ENCODE measurements at regions not wholly inside any gene's neighbourhood (a gene's known extent, or its start where the extent isn't known, plus 50 kb on each side); places are given as distances from the start of the nearest gene placed in this dataset.

GRCh38 chr16:35631261-35631945 is 2172.0 kb downstream of the TP53TG3F start:
- TF ChIP-seq, protein P1, sequence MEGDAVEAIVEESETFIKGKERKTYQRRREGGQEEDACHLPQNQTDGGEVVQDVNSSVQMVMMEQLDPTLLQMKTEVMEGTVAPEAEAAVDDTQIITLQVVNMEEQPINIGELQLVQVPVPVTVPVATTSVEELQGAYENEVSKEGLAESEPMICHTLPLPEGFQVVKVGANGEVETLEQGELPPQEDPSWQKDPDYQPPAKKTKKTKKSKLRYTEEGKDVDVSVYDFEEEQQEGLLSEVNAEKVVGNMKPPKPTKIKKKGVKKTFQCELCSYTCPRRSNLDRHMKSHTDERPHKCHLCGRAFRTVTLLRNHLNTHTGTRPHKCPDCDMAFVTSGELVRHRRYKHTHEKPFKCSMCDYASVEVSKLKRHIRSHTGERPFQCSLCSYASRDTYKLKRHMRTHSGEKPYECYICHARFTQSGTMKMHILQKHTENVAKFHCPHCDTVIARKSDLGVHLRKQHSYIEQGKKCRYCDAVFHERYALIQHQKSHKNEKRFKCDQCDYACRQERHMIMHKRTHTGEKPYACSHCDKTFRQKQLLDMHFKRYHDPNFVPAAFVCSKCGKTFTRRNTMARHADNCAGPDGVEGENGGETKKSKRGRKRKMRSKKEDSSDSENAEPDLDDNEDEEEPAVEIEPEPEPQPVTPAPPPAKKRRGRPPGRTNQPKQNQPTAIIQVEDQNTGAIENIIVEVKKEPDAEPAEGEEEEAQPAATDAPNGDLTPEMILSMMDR (optimal IDR thresholded peaks at IDR 0.05 in 1 of 3, IDR thresholded peaks at IDR 0.05 in 1 of 3, conservative IDR thresholded peaks at IDR 0.05 in 1 of 3; ENCODE audit: extremely low read depth in 1 of 3, insufficient read depth in 2 of 3, low read length in 3 of 3), result no peak
- no peak for TF ChIP-seq EZH2 (IDR thresholded peaks at IDR 0.05; ENCODE audit: low read length)

Data from keratinocyte (primary cell).